Activated CD8-positive, alpha-beta memory T cell treated with anti-CD3 and anti-CD28 coated beads for 36 hours (primary cell): ENCODE measurements at regions not wholly inside any gene's neighbourhood (a gene's known extent, or its start where the extent isn't known, plus 50 kb on each side); places are given as distances from the start of the nearest gene placed in this dataset.

Experiments used
- CTCF ChIA-PET: fragments of 350-600 bp; sonication (Branson Sonifier 250); formaldehyde crosslinking; loops from one replicate; lab custom pipeline; 2021; ENCODE audit warnings: antibody characterized with exemption; lab: Charles Lee
- POLR2A ChIA-PET: fragments of 350-600 bp; sonication (Branson Sonifier 250); formaldehyde crosslinking; loops from one replicate; lab custom pipeline; 2021; ENCODE audit warnings: antibody characterized with exemption; lab: Charles Lee

DNA sequence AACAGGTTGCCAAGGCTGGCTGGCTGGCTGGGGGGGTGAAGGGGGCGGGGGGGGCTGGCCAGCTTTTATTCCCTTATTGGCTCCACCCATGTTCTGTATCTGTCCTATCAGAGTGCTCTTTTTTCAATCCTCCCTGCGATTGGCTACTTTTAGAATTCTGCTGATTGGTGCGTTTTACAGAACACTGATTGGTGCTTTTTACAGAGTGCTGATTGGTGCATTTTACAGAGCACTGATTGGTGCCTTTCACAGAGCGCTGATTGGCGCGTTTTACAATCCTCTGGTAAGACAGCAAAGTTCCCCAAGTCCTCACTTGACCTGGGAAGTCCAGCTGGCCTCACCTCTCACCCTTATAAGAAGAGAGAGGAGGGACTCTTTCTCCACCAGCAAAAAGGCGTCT lies 175.9 kb downstream of the ERCC6L2 start:
- CTCF ChIA-PET, result no interaction called here

DNA sequence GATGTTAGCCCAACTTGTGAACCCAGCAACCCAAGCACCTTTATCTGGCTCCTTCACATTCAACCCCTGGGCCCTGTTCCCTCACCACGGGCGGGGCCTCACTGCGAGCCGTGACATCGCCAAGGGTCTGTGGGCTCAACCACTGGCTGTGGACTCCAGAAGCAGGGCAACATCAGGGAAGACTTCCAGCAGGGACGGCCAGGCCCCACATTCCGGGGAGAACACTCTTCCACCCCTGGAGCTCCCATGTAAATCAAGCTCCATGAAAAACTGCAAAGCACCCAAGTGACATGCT lies 175.3 kb downstream of the ERCC6L2 start:
- POLR2A ChIA-PET, result no interaction called here
- CTCF ChIA-PET, result no interaction called here

More for the DNA sequence above, 175.9 kb downstream of the ERCC6L2 start:
- POLR2A ChIA-PET, result no interaction called here

DNA sequence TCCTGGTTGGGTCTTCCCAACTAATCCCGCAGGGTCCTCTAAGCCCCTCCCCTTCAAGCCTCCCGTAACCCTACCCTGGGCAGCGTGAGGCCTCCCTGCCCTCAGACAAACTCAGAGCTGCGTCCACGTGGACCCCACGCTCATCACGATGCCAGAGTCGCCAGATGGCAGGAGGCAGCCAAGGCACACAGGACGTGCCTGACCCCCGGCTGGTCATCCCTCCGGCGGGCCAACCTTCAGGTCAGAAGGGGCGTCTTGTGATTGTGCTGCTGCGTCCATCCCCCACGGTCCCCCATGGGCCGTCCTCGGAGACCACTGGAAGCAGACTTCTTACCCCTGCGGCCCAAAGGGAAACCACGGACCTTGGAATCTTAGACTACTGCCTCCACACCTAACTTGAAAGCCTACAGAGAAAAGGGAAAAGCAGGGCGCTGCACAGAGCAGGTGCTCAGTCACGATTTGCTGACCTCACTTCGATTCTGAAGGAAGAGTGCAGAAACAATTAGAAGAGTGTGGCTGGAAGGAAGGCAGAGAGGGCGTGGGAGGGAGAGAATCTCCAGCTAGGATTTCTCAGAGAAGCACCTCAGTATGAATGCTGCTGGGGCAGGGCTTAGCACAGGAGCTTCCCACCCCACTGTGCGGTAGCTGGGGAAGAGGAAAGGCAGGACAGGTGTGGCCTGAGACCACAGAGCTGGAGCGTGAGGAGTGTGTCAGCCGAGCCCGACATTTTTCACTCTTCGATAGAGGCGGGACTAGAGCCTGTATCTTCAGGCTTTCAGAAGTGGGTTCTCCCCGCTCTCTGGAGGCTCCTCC lies 174.8 kb downstream of the ERCC6L2 start:
- POLR2A ChIA-PET, result no interaction called here
- CTCF ChIA-PET, result no interaction called here

DNA sequence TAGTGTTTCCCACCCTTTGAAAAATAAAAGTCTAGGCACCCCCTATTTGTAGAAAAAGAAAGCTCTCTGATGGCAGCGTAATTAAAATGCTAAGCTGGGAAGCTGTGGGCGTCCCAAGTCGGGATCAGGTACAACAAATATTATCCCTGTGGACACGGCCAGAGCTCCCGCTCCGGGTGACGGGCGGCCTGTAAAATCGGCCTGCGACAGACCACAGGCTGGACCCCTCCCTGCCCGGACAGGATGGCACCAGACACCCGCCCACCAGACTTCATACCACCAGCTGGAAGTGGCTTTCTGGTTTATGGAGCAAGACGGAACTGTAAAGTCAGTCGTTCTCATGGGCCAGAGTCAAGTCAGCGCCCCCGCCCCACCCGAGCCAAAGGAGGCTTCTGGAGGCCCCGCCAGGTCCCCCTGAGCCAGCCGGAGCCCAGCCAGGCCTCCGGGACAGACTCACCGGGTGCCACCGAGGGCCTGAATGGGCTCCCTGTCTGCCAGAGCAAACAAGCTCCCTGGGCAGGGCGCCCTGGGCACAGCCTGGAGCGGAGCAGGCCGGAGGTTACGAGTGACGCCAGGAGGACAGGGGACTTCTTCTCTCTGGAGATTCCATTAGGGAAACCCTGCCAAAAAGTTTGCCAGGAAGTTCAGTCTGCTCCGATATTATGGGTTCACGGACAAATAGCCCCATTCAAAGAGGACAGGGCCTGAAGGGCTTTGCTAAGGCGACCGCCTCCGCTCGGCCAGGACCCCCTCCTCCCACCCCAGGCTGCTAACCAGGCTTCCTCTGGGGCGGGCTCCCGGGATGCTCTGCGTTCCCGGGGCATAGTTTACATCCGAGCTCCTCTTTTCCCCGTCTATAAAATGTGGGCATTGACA lies 173.7 kb downstream of the ERCC6L2 start:
- ChIA-PET POLR2A (interaction anchor here (1.1 kb wide), 1 partner anchor 101 kb away, joined by 4 read pairs; no protein-coding TSS in a partner anchor), CTCF (no interaction called here)

DNA sequence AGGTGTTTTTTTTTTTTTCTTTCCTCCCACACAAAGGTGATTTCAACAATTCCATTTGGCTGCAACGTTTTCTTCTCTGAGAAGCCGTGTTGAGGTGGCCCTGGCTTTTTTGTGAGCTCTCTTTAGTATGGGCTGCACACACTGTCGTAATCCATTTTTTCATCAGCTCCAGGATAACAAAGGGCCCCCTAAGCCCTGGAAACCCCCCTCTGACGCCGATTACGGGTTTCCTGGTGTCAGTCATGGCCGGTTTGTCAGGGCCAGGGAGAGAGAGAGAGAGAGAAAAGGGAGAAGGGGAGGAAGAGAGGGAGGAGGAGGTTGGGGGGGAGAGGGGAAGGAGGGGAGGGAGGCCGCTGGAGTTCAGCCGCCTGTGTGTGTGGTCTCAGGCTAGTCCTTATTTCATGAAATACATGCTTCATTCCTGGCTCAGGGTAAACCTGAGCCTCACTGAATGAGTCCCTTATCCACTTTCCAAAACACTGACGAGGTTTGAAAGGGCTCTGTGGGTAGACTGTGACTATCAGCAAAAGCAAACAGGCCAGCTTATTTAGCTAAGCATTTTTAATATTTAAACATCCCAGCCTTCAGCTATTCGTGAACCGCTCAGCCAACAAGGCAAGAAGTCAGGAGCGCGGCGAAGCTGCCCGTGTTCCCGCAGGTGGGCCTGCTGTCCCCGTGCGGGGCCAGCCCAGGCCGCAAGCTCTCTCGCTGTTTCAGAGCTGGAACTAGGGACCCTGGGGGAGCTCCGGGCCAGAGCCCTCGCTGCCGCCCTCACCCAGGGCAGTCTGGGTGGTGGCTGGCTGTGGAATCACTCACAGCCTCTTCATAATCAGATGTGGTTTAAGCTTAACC lies 172.8 kb downstream of the ERCC6L2 start:
- POLR2A ChIA-PET, result interaction anchor here (0.6 to 1.1 kb wide), 3 partner anchors 21 to 127 kb away, joined by 3 to 4 read pairs (median 4); no protein-coding TSS in a partner anchor
- CTCF ChIA-PET, result interaction anchor here (0.6 to 0.7 kb wide), 3 partner anchors 39 to 1139 kb away, joined by 3 to 5 read pairs (median 4); no protein-coding TSS in a partner anchor

DNA sequence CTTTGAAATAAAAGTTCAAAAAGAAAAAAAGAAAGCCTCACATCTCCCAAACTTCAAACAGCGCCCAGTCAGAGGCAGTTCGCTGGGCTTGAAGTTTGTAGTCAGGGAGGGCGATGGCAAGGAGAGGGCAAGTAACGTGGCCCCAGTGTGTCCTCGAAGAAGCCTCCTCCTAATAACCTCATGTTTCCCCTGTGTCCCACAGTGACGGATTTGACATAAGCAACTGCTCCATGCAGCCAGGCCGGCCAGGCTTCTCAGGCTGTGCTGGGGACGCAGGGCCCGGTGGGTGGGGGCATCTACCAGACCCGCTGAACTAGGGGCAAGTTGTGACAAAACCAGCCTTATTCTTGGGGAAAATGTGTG lies 172.2 kb downstream of the ERCC6L2 start:
- CTCF ChIA-PET, result interaction anchor here (0.6 to 0.7 kb wide), 3 partner anchors 39 to 1138 kb away, joined by 3 to 5 read pairs (median 4); no protein-coding TSS in a partner anchor
- POLR2A ChIA-PET, result interaction anchor here (0.6 to 0.9 kb wide), 2 partner anchors 20 to 126 kb away, joined by 3 to 4 read pairs; no protein-coding TSS in a partner anchor

DNA sequence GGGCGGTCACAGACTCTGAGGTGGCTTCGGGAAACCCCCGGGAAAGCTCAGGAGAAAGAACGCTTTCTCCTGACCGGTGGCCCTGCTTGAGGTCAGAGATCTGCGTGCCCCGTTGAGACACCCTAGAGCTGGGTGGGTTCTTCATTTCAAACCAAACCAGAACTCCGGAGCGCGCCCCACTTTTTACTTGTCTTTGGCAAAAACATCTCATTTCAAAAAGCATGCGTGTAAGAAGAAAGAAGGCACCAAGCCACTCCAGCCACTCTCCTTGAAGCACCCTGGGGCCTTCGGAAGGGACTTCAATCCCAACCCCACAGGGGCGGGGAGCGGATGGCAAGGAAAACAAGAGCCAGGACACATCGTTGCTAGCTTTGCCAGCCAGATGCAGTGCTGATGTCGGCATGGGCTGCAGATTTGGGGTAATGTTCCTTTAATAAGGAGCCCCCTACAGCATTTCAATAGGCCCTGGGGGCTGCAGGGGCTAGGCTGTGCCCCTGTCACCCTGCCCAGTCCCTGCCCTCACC lies 171.7 kb downstream of the ERCC6L2 start:
- ChIA-PET CTCF (no interaction called here), POLR2A (no interaction called here)

DNA sequence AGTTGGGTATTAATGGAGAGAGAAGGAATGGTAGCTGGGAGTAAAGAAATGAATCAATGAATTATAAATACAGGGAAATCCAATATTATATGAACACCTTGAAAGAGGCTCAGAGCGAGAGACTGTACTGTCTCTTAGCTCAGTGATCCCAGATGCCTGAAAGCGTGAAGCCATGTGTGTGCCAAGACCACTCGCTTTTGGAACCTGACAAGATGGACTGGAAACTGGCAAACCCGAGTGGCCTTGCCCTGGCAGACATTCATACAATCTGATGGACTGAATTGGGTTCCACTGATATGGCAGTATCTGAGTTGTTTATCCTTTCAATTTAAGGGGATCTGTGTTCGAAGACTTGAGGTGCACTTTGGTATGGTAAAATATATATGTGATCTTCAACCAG lies 170.3 kb downstream of the ERCC6L2 start:
- ChIA-PET CTCF (no interaction called here), POLR2A (no interaction called here)

DNA sequence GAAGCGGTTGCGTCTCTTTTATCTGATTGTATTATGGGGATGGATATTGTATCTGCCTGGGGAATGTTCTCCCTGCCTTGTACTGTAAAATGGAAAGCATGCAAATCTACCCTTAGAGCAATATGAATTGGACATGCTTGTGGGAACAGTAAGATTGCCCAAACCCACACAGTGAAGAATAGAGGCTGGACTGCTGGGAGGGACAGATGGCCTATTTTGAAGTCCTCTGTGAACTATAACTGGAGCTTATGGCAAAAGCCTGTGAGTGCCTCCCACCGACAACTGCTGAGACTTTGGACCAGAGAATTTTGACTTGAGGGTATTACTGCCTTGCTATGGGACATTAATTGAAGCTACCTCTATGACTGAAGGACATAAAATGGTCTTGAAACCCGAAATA lies 168.9 kb downstream of the ERCC6L2 start:
- POLR2A ChIA-PET, result no interaction called here
- CTCF ChIA-PET, result no interaction called here

DNA sequence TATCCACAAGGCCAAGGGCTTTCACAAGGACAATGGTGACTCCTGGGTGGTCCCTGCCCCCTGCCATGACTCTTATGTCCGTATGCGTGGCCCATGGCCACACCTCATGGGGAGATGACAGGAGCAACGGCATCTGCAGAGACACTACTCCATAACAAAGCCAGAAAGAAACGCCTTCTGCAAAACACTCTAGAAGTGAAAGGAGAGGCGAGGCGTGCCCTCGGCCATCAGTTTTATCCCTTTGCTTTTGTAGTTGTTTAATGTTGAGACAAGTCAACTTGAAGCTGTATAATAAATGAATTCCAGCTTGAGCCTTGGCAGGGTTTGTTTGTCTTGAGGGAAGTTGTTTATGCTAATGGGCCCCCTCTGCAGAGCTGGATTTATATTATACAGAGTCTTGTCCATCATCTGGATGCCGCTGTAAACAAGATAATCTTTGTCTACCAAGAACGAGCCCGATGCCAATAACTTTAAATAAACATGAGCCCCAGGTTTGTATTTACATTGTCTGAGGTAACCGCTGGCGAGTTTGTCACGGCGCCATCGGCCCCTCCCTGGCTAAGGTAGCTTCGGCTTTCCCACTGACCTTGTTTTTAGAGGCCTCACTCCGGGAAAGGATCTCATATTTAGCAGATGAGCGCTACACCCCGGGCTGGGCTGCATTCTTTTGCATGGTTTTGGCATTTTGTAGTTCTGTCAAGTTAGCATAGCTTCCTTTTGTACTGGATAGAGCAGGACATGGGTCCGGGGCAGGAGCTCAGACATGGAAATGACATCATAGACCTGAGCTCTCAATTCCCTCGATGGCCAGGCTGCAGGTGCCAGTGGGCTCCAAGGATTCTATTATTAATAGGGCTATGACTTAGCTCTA lies 165.3 kb downstream of the ERCC6L2 start:
- ChIA-PET POLR2A (no interaction called here), CTCF (no interaction called here)

DNA sequence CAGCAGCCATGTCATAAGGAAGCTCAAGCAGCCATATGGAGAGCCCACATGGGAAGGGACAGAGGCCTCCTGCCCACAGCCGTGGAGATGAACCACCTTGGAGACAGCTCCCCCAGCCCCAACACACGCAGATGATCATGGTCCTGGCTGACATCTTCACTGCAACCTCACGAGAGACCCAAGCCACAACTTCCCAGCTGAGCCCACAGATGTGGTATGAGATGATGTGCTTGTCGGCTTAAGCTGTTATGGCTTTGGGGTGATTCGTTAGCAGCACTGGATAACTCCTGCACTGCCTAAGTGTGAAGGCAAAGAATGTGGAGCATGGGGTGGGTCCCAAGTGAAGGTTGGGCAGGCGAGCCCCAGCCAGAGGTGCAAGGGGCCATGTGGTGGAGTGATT lies 163.4 kb downstream of the ERCC6L2 start:
- ChIA-PET POLR2A (no interaction called here), CTCF (no interaction called here)

DNA sequence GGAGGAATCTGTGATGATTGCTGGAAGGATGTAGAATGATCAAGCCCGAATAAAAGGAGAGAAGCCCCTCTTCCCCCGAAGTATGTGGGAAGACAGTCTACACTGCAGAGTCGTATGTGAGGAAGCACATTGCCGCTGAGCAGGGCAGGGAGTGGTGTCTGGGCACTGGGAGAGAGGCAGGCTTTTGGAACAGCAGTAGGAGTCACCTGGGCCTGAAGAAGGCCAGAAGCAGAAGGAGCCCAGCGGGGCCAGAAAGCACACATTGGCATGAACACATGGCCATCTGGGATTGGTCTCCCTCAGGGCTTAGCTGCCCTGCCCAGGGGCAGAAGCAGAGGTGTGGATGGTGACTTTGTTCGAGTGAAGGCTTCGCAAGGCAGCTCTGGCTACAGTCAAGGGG lies 162.8 kb downstream of the ERCC6L2 start:
- ChIA-PET CTCF (no interaction called here), POLR2A (interaction anchor here (0.6 kb wide), 1 partner anchor 127 kb away, joined by 4 read pairs; no protein-coding TSS in a partner anchor)

DNA sequence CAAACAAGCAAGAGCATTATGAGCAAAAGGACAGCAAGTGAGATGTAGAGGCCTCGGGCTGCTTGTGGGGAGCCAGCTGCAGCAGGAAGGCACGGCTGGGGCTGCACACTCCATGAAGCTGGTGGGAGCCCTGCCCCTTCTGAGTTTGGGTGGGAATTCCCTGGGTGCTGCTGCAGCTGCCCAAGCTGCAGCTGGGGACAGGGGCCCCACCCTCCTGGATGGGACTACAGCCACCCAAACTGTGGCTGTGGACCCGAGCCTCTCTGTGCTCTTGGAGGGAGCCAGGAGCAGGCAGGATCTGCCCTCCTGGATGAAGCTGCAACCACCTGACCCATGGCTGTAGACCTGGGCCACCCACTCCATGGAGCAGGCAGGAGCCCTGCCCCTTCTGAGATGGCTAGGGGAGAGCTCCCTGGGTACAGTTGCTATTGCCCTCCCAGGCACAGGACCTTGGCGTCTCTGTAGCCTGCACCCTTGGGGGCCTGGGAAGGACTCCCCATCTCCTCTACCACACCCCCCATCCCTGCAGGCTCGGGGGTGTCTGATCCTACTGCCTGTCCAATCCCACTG lies 159.1 kb downstream of the ERCC6L2 start:
- CTCF ChIA-PET, result no interaction called here
- POLR2A ChIA-PET, result no interaction called here

DNA sequence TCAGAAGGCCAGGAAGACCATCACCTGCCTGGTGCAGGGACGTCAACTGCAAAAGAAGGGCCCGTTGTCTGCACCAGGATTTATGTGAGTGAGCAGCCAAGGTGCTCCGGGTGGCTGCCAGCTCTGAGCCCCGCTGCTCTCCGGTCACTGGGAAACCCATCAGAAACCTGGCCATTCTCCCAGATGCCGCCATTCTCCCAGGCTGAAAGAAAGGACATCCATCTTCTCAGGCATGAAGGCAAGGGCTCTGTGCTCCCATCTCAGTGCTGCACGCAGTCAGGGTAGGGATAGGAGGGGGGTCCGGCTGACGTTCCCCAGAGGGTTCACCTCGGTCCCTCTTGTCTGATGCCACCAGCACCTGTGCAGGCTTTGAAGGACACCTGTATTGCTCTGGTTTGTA lies 158.4 kb downstream of the ERCC6L2 start:
- ChIA-PET CTCF (no interaction called here), POLR2A (no interaction called here)

DNA sequence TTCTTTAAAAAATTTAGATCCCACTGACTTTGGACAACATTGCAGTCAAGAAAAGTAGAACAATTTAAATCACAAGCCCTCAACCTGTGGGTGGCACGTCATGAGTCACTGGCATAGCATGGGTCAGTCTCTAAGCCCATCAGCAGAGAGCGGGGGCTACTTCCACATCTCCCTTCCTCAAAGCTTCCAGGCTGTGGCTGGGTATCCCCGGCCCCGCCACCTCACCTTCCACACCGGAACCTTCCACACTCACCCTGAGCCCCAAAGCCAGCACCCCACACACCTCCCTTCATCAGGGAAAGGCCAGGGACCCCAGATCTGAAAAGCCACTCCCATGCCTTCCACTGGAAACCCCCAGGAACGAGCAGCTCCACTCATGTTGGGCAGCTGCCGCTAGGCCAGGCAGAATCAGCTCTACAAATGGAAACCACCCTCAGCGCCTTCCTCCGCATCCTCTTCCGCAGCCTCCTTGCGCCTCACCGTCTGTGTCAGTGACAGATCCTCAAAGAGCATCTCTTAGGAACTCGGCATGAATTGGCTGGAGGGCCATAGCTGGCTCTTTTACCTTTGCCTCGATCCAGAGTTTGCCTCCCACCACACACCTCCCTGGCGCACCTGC lies 156.5 kb downstream of the ERCC6L2 start:
- CTCF ChIA-PET, result no interaction called here
- POLR2A ChIA-PET, result no interaction called here

DNA sequence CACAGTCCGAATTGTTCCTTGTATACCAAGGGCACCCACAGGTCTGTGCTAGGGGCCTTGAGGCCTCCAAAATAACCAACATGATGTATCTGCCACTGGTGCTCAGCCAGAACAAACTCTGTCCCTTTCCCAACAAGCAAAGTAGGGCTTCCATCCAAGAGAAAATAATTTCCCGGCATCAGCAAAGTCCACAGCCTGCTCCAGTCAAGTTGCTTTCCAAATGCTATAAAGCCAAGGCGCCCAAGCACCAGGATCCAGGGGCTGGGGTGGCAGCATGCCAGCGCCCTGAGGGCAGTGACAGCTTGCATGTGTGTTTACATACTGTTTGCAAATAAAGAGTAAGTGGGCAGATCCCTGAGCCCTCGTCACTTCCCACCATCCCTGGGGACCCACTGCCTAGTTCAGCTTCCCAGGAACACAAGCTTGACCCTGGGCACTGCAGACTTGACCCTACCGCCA lies 155.9 kb downstream of the ERCC6L2 start:
- POLR2A ChIA-PET, result no interaction called here
- CTCF ChIA-PET, result no interaction called here
